Neural cell (in vitro differentiated cells): ENCODE measurements at regions not wholly inside any gene's neighbourhood (a gene's known extent, or its start where the extent isn't known, plus 50 kb on each side); places are given as distances from the start of the nearest gene placed in this dataset.

Experiments used
- CTCF ChIP-seq: fragments of 450-650 bp; IDR thresholded peaks from 2 replicates; pipeline ENCODE4 v1.5.1; 2014; ENCODE audit warnings: antibody characterized with exemption, mild to moderate bottlenecking, moderate library complexity; ENCODE audit not compliant: poor library complexity, severe bottlenecking
- EP300 ChIP-seq: fragments of 450-650 bp; conservative IDR thresholded peaks from 2 replicates; pipeline ENCODE4 v1.6.1; 2014; ENCODE audit warnings: antibody characterized with exemption, mild to moderate bottlenecking, moderate library complexity; ENCODE audit not compliant: poor library complexity, severe bottlenecking
- EZH2 ChIP-seq: fragments of 200-600, 300-800 bp; shearing (Covaris generic), sonication (generic); IDR thresholded peaks from 2 replicates; pipeline ENCODE4 v1.6.1; 2014; ENCODE audit warnings: antibody characterized with exemption, low read length, borderline replicate concordance, mild to moderate bottlenecking; ENCODE audit not compliant: insufficient read depth, poor library complexity, severe bottlenecking
- MXI1 ChIP-seq: fragments of 450-650 bp; conservative IDR thresholded peaks from 2 replicates; pipeline ENCODE4 v1.6.1; 2014; ENCODE audit warnings: antibody characterized with exemption, mild to moderate bottlenecking; ENCODE audit not compliant: poor library complexity, severe bottlenecking
- POLR2AphosphoS5 ChIP-seq: IDR thresholded peaks from 2 replicates; pipeline ENCODE4 v1.6.1; 2012
- RAD21 ChIP-seq: fragments of 450-650 bp; conservative IDR thresholded peaks from 2 replicates; pipeline ENCODE4 v1.6.1; 2014; ENCODE audit warnings: antibody characterized with exemption, mild to moderate bottlenecking, moderate library complexity
- REST ChIP-seq: IDR thresholded peaks from 2 replicates; pipeline ENCODE4 v1.6.1; 2012; ENCODE audit warnings: borderline replicate concordance
- TAF1 ChIP-seq: IDR thresholded peaks from 2 replicates; pipeline ENCODE4 v1.6.1; 2012; ENCODE audit warnings: low read depth

DNA sequence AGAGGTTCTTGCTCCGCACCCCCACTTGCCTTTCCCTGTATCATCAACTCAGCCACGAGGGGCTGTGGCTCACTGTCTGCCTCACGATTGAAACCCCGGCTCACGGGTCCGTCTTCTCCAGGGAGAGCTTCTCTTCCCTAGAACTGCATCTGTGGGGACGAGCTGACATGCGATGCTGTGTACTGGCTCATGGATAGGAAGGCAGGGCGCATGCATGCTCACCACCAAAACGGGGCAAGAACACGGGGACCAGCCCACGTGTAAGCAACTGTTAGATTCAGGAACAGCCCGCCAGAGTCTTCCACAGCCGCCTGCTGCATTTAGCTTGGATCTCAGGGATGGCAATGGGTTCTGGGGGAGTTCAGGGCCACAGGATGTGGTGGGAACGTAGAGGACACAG, 275.9 kb upstream of the CDH4 start:
- no peak for TF ChIP-seq CTCF
- no peak for TF ChIP-seq EP300
- TF ChIP-seq REST: no peak
- TF ChIP-seq EZH2: no peak
- no peak for TF ChIP-seq POLR2AphosphoS5
- no peak for TF ChIP-seq MXI1
- TF ChIP-seq RAD21: no peak
- no peak for TF ChIP-seq TAF1
